GM12875 (cell line): ENCODE measurements at regions not wholly inside any gene's neighbourhood (a gene's known extent, or its start where the extent isn't known, plus 50 kb on each side); places are given as distances from the start of the nearest gene placed in this dataset.

Source experiments
- H3K4me3 ChIP-seq: one replicate; pipeline ENCODE4 v1.5.1; 2011; ENCODE audit warnings: low read depth, low read length, control low read depth
- TF ChIP-seq, protein P1 (sequence below): IDR thresholded peaks from 2 replicates; pipeline ENCODE4 v1.5.1; 2011; ENCODE audit warnings: low read depth, mild to moderate bottlenecking, control low read depth, inconsistent platforms, low read length, moderate library complexity, borderline replicate concordance; ENCODE audit not compliant: insufficient read depth

DNA sequence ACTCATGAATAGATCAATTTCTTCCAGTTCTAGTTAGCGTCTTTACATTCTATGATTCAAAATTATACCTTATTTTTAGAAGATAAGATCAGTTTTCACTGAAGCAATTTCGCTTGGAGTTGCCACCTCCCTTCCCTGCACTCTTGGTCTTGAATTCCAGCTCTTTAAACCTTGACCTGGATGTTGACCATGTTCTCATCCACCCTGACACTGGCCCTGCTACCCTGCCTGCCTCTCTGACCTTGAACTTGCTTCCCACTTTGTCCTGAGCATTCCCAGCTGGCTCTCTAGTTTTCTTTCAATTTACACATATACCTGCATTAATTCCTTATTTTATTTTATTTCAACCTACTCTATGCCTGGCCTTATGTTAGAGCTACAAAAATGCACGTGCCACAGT, 274.9 kb upstream of the IGFBP3 start:
- TF ChIP-seq, protein P1, sequence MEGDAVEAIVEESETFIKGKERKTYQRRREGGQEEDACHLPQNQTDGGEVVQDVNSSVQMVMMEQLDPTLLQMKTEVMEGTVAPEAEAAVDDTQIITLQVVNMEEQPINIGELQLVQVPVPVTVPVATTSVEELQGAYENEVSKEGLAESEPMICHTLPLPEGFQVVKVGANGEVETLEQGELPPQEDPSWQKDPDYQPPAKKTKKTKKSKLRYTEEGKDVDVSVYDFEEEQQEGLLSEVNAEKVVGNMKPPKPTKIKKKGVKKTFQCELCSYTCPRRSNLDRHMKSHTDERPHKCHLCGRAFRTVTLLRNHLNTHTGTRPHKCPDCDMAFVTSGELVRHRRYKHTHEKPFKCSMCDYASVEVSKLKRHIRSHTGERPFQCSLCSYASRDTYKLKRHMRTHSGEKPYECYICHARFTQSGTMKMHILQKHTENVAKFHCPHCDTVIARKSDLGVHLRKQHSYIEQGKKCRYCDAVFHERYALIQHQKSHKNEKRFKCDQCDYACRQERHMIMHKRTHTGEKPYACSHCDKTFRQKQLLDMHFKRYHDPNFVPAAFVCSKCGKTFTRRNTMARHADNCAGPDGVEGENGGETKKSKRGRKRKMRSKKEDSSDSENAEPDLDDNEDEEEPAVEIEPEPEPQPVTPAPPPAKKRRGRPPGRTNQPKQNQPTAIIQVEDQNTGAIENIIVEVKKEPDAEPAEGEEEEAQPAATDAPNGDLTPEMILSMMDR, result no peak
- no peak overlapping the region for H3K4me3 ChIP-seq

DNA sequence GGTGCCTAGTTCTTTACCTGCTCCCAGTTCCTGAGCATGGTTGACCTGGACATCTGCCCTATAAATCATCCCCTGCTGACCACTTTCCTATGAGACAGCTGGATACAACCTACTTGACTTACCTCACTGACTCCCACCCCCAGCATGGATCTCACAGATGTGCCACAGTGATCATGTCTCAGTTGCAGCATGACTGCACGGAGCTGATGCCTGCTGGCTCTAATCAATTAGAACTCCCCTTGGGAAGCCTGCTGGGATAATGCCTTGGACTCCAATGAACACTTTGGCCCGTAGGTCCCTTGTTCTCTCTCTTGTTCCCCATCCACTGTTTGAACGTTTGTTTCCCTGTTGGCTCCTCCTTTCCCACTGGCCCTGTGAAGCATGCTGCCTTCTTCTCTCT, 271.2 kb upstream of the IGFBP3 start:
- TF ChIP-seq, protein P1, result no peak
- H3K4me3 ChIP-seq, result no peak overlapping the region

- no peak overlapping the region for H3K4me3 ChIP-seq
- TF ChIP-seq, protein P1, result no peak
Measured at GRCh38 chr7:46191776-46192175, 270.7 kb upstream of the IGFBP3 start.

DNA sequence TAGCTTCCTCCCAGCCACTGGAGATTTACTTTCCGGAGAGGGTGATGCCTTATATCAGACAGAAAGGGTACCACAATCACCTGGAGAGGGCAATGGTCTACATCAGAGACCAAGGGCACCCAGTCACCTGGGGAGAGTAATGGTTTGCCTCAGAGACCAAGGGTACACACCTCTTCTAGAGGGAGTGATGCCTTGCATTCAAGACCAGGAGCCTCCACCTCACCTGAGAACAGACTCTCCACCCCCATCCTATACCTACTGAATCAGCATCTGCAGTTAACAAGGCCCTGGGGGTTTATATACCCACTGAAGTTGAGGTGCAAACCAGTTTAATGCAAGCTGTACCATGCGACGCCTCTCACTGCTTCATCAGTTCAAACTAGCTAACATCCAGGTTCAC, 270.2 kb upstream of the IGFBP3 start:
- H3K4me3 ChIP-seq, result no peak overlapping the region
- TF ChIP-seq, protein P1, result no peak

- TF ChIP-seq, protein P1, result no peak
Measured at GRCh38 chr7:46189255-46189790, 268.3 kb upstream of the IGFBP3 start.

GRCh38 chr7:46186131-46186530, 265.1 kb upstream of the IGFBP3 start:
- TF ChIP-seq, protein P1, result no peak
- H3K4me3 ChIP-seq, result no peak overlapping the region

More at GRCh38 chr7:46189255-46189790, 268.3 kb upstream of the IGFBP3 start:
- no peak overlapping the region for H3K4me3 ChIP-seq

DNA sequence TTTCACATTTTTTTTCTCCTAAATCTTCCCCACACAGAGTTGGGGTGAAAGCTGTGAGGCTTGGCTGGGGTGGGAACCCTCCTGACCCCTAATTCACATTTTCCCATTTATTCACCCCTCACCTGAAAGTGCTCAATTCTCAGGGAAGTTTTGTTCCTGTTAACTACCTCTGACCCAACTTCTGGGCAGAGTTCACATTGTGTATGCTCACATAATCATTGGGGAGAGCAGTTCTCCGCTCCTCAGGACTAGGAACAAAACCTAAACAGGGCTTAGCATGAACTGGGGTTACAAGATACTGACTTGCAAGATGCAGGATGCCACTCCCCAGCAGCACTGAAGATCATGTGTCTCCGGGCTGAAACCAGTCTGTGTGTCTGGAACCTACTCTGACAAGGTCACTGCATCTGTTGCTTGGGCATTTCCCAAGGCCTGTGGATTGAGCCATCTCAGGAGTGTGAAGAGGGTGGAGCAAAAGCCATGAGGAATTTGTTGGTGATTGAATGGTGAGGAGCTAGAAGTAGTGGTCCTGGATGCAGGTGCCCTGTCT, 258.1 kb upstream of the IGFBP3 start:
- TF ChIP-seq, protein P1, result no peak

More for the DNA sequence above, 258.1 kb upstream of the IGFBP3 start:
- no peak overlapping the region for H3K4me3 ChIP-seq
